ENCODE measurements at regions not wholly inside any gene's neighbourhood (a gene's known extent, or its start where the extent isn't known, plus 50 kb on each side); places are given as distances from the start of the nearest gene placed in this dataset.

- TF ChIP-seq EZH2 (IDR thresholded peaks at IDR 0.05) (no peak), POLR2AphosphoS5 (IDR thresholded peaks at IDR 0.05; ENCODE audit: borderline replicate concordance, low read depth, low read length) (no peak), FOXP2 (optimal IDR thresholded peaks at IDR 0.05; ENCODE audit: control extremely low read depth, extremely low read length, insufficient read depth) (no peak)
Measured at GRCh38 chr13:26133851-26134250, 82.0 kb upstream of the SHISA2 start.

Measured in SK-N-MC (cell line).